ENCODE measurements at regions not wholly inside any gene's neighbourhood (a gene's known extent, or its start where the extent isn't known, plus 50 kb on each side); places are given as distances from the start of the nearest gene placed in this dataset.

- peak in 1 of 3 experiments; percentile 16 for DNase-seq
Measured at GRCh38 chr2:58739033-58739432, 497.9 kb upstream of the FANCL start.

- DNase-seq = peak; percentile 52 to 88 (median 69)
Measured at GRCh38 chr2:58734365-58734764, 493.2 kb upstream of the FANCL start.

- no peak for DNase-seq
Measured at GRCh38 chr2:58732999-58733398, 491.9 kb upstream of the FANCL start.

- DNase-seq = no peak
Measured at GRCh38 chr2:58731488-58731869, 490.4 kb upstream of the FANCL start.

- no peak for DNase-seq
Measured at GRCh38 chr2:58730764-58731487, 489.8 kb upstream of the FANCL start.

GRCh38 chr2:58727981-58728656, 487.0 kb upstream of the FANCL start:
- DNase-seq = no peak

GRCh38 chr2:58721912-58722591, 480.9 kb upstream of the FANCL start:
- peak in 1 of 3 experiments; percentile 41 for DNase-seq

GRCh38 chr2:58720770-58721697, 479.9 kb upstream of the FANCL start:
- DNase-seq = peak in 1 of 3 experiments; percentile 27

- no peak for DNase-seq
Measured at GRCh38 chr2:58720033-58720769, 479.1 kb upstream of the FANCL start.

- no peak for DNase-seq
Measured at GRCh38 chr2:58715344-58715743, 474.2 kb upstream of the FANCL start.

GRCh38 chr2:58714238-58714637, 473.1 kb upstream of the FANCL start:
- DNase-seq = no peak

- no peak for DNase-seq
Measured at GRCh38 chr2:58710795-58711279, 469.7 kb upstream of the FANCL start.

GRCh38 chr2:58709687-58710354, 468.7 kb upstream of the FANCL start:
- no peak for DNase-seq

- DNase-seq = no peak
Measured at GRCh38 chr2:58709274-58709673, 468.1 kb upstream of the FANCL start.

- no peak for DNase-seq
Measured at GRCh38 chr2:58708565-58708964, 467.4 kb upstream of the FANCL start.

- DNase-seq = no peak
Measured at GRCh38 chr2:58702302-58702885, 461.3 kb upstream of the FANCL start.

GRCh38 chr2:58701688-58702301, 460.7 kb upstream of the FANCL start:
- no peak for DNase-seq

GRCh38 chr2:58700591-58700990, 459.5 kb upstream of the FANCL start:
- no peak for DNase-seq

GRCh38 chr2:58699411-58699810, 458.3 kb upstream of the FANCL start:
- no peak for DNase-seq

- no peak for DNase-seq
Measured at GRCh38 chr2:58698620-58699019, 457.5 kb upstream of the FANCL start.

Measured in NCI-H1417 (cell line).